Suppressor macrophage (primary cell): ENCODE measurements at regions not wholly inside any gene's neighbourhood (a gene's known extent, or its start where the extent isn't known, plus 50 kb on each side); places are given as distances from the start of the nearest gene placed in this dataset.

Source experiments
- DNase-seq, 4 experiments: peaks; one replicate each; pipeline ENCODE4 v3.0.0-alpha.2; 2020 to 2022

DNA sequence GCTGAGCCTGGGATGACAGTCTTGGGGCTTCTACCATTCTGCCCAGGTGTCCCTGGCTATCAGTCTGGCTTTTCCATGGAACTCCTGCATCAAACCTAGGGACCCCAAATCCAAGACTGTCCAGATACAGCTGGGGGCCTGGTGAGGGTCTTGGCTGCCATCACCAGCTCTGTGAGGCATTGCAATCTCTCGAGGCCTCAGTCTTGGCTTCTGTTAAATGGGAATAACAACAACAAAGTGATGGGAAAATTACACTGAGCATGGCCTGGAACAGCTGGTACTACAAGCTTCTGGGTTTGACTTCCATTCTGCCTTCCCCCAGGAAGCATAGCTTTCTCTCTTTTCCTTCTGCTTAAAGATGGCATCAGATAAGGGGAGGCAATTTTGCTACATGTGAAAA, 50.0 kb upstream of the LCTL start:
- DNase-seq: no peak

DNA sequence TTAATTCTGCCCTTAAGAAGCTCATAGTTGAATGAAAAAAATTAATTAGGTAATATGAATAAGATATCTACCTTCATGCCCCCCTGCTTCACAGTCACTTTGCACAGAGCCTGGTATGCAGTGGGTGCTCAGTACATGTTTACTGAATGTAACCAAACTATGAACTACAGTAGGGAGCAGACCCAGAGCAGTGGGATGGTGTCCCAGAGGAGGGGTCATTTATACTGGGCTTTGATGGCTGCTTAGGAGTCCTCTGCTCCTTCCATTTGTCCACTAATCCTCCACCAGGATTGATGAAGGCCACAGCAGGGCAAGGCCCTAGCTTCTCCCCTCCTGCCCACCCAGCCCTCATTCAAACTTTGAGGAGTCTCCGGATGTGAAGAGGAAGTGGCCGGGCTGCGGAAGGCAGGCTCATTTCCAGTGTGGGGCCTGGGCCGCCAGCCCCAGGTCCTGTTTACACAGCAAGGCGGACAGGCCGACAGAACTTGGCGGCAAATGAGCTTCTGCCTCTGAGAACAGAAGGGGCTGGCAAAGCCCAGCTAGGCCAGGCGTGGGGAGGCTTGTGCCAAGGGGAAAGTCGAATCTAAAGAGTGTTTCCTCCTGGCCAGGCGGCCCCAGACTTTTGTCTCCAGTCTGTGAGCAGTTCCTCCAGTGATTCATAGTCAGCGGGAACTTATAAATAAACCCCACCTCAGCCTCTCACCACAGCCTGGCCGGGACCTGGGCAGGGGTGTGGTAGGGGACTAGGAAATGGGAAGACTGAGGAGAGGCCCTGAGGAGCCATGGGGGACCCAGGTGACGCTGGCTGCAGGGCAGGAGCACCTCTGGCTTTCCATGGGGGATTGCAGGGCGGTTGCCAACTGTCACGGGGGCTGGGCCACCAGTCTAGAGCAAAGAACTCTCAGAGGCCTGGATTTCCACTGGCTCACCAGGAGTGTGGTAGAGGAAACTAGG, 51.6 kb upstream of the LCTL start:
- peak; percentile 77 to 92 (median 90) for DNase-seq

DNA sequence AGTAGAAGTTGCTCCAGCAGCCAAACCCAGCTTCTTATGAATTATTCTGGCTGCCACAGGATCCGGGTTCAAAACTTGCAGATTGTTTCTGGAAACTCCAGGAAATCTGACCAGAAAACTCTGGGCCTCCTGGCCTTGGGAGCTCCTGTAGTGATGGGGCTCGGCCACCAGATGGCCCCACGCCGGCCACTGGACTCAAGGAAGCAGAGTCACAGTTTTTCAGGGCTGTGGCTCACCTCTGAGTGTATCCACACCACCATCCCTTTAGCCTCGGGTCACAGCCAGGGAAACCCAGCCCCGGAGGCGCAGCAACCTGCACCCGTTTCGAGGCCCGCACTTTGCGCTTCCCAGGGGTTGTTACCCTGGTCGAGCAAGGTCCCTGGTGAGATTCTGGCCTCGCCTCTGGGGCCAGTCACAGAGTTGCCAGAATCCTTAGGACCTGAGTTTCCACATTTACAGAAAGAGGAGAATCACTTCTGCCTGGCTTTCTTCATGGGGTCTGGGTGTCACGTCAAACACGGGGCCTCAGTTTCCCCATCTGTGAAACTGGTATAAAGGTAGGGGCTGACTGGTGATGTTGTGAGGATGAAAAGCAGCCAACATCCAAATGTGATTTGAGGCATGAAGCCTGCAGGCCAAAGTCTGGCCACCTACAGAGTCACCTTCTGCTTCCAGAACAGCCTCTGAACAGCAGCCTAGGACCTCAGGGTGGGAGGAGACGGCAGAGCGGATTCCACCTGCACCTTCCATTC, 53.5 kb upstream of the LCTL start:
- peak; percentile 75 to 88 (median 82) for DNase-seq

DNA sequence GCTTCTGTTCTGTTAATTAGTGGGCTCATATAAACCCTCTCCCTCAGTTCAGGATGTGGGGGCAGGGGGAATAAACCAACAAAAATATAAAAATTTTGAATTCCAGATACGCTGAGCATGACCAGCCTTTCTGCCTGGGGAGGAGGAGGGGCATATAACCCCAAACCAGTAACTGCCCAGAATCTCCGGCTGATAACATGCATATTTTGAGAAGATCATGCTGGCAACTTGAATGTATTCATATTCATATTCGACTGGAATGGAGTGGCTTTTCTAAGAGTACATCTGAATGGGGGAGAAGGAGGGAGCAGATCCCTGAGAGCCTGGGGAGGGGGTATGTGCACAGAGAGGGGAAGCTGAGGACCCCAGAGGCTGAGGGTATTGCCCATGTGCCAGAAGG, 54.5 kb upstream of the LCTL start:
- no peak for DNase-seq

DNA sequence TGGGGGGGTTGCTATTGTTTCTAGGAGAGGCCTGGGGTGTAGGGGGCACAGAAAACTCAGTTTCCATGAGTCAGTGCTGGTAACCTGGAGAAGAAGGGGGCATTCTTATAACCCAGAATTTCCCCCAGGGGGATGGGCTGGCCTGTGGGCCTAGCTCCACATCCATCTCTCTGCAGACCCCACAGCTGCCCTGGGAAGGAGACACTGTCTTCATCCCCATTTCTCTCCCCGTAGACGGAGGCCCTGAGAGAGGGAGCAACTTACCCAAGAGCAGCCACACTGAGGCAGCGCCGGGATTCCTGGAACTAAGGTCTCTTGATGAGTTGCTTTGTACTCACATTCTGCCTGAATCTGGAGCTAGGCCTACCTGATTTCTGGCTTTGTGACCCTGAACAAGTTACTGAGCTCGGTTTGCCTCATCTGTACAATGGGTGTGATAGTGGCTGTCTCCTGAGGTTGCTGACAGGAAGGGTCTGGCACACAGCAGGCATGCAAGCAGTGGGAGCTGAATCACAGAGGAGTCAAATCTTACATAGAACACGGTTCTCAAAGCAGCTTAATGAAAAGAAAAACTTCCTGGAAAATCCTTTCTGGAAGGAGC, 55.0 kb upstream of the LCTL start:
- no peak for DNase-seq

DNA sequence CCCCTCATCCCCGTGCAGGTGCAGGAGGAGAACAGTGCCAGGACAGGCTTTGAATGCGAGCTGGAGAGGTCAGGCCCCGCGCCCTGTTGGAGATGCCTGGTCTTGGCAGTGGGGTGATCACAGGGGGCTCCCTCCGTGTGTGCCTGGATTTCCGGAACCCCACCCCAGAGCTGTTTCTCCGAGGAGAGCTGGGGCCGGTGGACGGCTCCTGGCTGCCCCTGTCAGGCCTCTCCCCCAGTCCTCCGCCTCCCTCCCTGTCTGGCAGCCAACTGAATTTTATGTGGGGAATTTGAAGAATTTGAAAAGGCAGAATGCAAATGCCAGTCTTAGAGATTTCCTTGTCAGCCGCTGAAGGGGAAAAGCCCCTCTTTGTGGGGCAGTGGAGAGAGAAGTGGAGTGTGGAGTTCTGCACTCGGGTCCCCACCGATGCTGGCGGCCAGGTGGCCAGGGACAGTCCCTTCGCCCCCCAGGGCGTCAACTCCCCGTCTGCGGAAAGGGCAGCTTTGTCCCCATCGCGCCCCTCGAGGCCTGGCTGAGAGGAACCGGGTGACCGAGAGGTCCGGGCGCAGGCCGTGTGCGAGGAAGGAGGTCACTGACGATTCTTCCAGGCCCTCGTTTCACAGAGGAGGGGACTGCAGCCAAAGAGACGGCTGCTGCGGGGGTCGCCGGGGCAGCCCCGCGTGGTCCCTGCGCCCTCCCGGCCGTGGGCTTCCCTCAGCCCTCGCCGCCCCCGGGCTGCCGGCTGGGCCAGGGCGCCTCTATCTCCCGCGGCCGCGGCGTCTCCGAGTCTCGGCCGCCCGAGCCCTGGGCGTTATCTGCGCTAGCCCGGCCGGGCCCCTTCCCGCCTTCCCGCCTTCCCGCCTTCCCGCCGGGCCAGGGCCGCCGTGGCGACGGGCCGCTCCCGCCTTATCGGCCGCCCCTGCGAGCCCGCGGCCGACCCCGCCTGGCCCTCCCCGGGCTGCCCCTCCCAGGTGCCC, 56.0 kb upstream of the LCTL start:
- no peak for DNase-seq

DNA sequence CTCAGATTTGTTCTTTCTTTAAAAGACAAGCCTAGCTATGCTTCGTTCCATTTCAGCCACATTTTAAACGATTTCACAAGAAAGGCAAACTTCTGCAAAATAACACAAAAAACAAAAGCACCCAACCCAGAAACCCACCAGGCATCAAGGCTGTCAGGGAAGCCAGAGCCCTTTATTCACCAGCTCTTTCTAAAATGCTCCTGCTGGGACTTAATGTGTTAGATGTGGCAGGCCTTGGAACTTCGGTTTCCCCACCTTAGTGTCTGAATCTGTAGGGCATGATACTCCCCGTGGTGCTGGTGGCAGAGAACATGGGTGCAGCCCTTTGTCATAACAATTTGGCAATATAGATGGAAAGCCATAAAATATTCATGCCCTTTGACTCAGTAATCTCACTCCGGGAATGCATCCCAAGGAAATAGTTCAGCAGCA, 56.8 kb upstream of the LCTL start:
- DNase-seq: peak in 2 of 4 experiments; percentile 34 to 43

DNA sequence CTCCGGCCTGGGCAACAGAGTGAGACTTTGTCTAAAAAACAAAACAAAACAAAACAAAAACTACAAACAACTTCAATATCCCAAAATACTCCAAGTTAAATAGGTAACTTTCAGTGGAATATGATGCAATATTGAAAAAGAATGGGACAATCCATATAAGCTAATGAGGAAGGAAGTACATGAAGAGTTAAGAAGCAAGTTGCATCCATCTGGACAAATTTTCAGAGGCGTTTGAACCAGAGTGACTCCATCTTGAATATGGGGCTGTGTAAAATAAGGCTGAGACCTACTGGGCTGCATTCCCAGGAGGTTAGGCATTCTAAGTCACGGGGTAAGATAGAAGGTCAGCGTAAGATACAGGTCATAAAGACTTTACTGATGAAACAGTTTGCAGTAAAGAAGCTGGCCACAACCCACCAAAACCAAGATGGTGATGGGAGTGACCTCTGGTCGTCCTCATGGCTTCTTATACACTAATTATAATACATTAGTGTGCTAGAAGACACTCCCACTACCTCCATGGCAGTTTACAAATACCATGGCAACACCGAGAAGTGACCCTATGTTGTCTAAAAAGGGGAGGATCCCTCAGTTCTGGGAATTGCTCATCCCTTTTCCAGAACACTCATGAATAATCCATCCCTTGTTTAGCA, 58.1 kb upstream of the LCTL start:
- no peak for DNase-seq

DNA sequence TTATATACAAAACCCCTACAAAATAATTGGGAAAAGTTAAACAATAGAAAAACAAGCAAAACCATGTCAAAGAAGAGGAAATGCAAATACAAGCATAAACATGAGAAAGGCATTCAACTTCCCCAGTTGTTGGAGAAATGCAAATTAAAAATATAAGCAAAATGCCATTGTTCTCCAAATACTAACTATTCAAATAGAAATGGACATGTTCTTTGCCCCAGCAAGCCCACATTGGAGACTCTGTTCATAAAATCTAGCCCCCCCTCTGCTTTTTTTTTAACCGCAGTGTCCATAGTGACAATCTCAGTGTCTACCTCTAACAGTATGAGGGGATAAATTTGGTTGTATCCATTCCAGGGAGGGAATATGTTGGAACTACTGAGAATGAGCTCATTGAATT, 59.7 kb upstream of the LCTL start:
- DNase-seq: no peak

DNA sequence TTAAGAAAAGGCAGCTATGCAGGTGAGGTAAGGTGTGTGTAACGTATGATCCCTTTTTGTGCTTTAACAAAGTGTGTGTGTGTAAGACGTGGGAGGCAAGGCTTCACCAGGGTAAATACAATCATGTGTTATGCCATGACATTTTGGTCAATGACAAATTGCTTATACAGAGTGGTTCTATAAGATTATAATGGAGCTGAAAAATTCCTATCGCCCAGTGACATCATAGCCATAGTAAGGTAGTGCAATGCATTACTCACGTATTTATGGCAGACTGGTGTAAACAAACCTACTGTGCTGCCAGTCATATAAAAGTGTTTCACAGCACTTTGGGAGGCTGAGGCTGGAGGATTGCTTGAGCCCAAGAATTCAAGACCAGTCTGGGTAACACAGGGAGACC, 60.2 kb upstream of the LCTL start:
- DNase-seq: no peak

DNA sequence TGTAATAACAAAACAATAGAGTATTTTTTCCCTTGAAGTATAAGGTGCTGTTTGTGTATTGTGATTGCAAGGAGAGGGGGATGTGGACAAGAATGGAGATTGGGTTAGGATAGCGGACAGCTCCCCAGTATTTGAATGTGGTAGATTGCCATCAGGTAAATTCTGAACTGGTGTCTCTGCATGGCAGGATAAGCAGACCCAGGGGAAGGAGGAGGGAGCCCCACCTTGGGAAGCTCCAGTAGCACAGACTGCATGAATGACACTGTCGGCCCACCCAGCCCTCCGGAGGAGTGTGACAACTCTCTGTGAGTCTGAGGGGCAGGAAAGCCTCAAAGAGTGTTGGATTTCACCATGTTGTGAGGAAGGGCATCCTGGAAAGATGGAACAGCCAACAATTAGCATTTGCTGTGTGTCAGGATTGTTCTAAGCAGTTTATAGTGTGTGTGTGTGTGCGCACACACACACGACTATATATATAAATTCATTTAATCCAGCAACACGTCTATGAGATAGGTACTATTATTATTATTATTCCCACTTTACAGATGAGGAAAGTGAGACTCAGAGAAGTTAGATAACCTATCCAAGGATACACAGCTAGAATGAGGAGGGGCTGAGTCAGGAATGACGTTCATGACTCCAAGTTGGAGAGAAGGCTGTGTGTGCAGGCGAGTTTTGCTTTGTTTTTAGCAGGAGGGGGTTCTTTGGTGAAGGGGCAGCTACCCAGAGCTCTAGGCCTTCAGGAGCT, 63.4 kb upstream of the LCTL start:
- DNase-seq: no peak

DNA sequence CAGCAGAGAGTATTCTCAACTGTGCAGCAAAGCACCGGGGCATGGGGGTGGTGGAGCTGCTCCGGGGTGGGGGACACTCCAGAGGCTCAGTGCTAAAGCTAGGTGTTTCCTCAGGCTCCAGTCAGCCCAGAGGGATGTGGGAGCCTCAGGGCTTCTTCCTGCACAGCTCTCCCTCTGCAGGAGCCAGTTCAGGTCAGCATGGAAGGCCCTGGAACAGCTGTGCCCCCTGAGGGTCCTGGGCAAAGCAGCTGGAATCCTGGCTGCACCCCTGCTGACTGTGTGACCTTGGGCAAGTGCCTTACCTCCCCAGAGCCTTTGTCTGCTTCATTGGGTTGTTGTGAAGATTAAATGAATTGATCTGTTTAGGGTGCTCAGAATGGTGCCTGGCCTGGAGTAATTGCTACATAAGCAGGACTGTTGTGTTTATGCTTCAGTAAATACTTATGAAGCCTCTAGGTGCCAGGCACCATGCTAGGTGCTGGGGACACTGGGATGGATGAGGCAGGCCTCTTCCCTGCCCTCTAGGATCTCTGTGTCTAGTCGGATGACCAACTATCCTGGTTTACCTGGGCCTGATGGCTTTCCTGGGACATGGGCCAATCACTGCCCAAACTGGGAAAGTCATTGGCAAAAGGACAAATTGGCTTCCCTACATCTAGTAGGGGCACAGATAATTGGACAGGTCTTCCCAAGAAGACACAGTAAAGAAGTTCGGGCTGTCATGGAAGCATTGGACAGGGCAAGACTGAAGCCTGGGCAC, 64.2 kb upstream of the LCTL start:
- no peak for DNase-seq

DNA sequence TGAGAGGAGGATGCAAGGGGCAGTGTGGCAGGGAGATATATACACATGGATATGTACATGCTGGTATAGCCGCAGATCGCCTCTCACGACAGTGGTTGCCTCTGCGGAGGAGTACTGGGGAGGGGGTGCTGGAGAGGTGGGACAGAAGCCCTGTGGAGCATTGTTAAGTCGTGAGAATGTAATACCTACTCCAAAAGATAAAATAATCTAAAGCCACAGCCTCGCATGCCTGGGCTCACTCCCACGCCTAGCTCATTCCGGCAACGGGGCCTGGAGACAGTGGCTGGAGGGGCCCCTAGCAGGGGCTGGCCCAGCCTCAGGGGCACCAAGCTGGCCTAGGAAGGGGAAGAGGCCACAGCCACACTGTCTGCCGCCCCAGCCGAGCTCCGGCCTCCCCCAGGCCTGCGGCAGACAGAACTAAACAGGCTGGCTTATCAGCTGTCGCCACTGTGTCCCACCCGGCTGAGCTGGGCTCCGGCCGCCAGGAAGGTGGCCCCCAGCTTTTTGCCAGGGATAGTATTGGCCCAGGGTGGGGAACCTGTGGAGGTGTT, 65.1 kb upstream of the LCTL start:
- no peak for DNase-seq

DNA sequence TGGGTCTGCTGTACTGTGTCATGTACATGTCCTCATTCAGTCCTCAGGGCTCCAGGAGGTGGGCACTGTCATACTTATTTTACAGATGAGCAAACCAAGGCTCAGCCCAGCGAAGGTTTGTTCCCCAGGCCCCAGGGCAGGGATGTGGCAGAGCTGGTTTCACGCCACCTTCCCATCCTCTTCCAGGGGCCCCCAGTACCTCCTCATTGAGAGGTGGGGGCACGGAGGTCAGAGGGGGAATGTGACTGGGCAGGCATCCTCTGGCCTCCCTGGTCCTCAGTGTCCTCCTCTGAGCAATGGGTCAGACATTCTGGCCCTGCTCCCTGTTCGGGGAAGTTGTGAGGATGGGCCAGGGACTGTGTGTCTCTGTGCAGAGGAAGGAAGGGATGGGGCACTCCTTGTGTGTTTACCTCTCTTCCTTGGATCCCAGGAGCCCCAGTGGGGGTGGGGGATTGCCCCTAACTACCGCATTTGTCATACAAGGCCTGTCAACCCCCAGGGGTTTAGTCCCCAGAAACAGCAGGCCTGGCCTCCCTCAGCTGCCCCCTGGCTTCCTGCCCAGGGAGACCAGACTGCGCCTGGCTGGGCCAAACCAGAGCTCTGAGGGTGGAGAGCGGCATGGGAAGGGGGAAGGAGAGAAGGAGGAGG, 65.9 kb upstream of the LCTL start:
- no peak for DNase-seq

DNA sequence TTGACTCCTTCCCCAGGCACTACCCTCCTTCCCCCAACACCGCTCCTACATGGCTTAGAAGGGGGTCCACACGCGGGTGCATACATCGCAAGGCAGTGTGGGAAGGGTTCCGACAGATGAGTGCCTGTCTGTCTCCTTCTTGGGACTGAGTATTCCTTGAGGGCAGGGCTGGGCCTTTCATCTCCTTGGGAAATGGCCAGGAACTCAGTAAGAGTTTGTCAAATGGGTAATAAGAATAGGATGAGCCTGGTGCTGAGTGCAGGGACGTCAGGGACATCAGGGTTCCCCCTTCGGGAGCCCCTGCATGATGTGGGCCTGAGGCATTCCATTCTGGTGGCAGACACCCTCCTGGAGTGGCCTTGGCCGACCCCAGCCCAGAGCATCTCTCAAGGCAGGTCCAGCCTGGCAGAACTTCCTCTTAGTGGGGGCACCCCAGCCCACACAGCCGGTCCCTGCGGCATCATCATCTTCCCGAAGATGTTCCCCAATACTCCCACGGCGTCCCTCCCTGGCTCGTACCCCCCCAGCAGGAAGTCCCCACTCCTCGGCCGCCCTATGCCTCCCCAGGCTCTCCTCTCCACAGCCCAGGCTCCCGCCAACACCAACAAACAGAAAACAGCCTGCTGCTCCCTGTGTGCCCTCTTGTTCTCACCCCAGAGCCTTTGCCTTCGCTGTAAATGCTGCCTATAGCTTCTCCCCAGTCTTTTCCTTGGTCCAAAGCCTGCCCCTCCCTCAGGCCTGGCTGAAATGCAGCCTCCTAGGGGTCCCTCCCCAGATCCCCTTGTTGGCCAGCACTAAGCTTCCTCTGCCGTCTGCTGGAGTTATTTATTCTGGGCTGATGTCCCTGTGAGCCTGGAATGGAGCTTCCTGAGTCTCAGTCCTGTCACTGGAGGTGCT, 67.5 kb upstream of the LCTL start:
- DNase-seq: peak; percentile 57 to 87 (median 78)

DNA sequence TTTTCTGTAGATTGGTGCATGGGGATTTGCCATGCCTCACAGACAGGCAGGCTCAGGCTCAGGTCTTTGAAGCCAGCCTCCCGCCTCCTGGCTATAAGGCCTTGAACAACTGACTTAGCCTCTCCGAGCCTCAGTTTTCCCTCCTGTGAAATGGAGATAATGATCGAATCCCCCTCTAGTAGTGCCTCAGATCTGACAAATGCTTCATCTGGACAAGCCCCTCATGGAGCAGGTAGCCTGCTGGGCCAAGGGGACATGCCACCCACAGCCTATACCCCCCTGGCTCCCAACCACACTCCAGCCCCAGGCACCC, 68.1 kb upstream of the LCTL start:
- no peak for DNase-seq

DNA sequence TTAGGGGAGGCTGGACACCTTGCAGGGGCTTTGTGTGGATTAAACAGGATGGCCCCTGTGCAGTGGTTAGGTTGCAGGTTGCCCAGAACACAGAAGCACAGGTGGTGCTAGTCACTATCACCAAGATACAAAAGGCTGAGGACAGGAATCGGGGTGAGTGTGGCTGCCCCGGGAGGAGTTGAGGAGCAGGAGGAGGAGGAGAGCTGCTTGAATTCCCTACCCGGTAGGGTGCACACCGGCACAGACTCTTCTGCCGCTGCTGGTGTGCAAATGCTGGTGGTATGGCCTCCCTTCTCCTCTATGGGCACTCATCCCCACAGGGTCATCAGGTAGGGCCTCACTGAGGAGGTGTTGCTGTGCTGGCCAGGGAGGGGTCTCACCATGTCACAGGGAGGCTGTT, 67.5 kb upstream of the SMAD6 start:
- DNase-seq: no peak

DNA sequence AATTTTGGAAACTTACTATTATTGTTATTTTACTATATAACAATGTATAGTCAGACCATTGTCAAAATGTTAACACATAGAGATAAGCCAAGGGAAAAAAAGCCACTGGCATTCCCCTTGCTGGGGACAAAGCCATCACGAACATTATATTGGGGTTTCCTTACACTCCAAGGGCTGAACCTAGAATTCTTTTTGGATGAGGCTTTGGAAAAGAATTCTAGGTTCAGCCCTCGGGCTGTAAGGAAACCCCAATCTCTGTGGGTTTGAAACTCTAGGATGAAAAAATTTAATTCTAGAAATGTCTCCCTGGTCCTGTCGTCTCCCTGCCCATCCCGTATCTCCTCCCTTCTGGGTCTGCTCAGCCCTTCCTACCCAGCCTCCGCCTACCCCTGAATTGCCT, 67.0 kb upstream of the SMAD6 start:
- DNase-seq: no peak
